Ishikawa (cell line): ENCODE measurements at regions not wholly inside any gene's neighbourhood (a gene's known extent, or its start where the extent isn't known, plus 50 kb on each side); places are given as distances from the start of the nearest gene placed in this dataset.

Source experiments
- RAD21 ChIP-seq: IDR thresholded peaks from 2 replicates; pipeline ENCODE4 v1.6.1; 2012; ENCODE audit warnings: low read depth
- REST ChIP-seq: IDR thresholded peaks from 2 replicates; pipeline ENCODE4 v1.6.1; 2012; ENCODE audit warnings: low read depth, mild to moderate bottlenecking
- TF ChIP-seq, protein P1 (sequence below): IDR thresholded peaks from 2 replicates; pipeline ENCODE4 v1.6.1; 2012

- TF ChIP-seq REST (no peak), RAD21 (no peak)
- TF ChIP-seq, protein P1, sequence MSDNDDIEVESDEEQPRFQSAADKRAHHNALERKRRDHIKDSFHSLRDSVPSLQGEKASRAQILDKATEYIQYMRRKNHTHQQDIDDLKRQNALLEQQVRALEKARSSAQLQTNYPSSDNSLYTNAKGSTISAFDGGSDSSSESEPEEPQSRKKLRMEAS = no peak
Observed at GRCh38 chr16:73732143-73732542, 564.5 kb upstream of the PSMD7 start.
